ENCODE measurements at regions not wholly inside any gene's neighbourhood (a gene's known extent, or its start where the extent isn't known, plus 50 kb on each side); places are given as distances from the start of the nearest gene placed in this dataset.
"Not testable (repeated sequence)": the region's sequence is repeated elsewhere in the genome, so short reads cannot be mapped to it uniquely, and the experiment has no call there.

DNA sequence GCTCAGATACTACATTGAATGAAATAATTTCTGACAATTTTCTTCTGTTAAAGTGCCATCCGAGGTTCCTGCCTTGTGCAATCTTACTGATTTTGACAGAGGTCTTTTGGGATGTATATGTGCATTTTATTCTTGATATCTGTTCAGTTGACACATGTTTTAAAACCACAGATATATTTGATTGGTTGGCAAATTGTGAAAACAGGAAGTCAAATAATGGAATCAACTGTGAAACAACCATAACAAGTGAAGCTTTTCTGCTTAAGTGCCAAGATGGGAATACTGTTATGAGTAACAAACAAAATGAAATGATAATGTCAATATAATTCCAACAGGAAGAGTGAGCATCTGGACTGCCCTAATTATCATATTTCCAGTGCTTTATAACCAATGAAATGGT, 84.9 kb upstream of the TET2 start:
- TF ChIP-seq, protein P1, sequence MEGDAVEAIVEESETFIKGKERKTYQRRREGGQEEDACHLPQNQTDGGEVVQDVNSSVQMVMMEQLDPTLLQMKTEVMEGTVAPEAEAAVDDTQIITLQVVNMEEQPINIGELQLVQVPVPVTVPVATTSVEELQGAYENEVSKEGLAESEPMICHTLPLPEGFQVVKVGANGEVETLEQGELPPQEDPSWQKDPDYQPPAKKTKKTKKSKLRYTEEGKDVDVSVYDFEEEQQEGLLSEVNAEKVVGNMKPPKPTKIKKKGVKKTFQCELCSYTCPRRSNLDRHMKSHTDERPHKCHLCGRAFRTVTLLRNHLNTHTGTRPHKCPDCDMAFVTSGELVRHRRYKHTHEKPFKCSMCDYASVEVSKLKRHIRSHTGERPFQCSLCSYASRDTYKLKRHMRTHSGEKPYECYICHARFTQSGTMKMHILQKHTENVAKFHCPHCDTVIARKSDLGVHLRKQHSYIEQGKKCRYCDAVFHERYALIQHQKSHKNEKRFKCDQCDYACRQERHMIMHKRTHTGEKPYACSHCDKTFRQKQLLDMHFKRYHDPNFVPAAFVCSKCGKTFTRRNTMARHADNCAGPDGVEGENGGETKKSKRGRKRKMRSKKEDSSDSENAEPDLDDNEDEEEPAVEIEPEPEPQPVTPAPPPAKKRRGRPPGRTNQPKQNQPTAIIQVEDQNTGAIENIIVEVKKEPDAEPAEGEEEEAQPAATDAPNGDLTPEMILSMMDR (IDR thresholded peaks at IDR 0.05; ENCODE audit: unreplicated experiment in 3 of 3): no peak
- Mint-ChIP-seq H3K4me1 (peaks cover 17% of the 10 kb centered on the region), H3K27ac (peak overlapping the region in 1 of 3 experiments; percentile 14), H3K9me3 (no peaks in the 10 kb centered on the region), H3K36me3 (ENCODE audit: low read depth) (no peaks in the 10 kb centered on the region), H3K4me3 (no peak overlapping the region), H3K27me3 (ENCODE audit: low read depth) (no peaks in the 10 kb centered on the region)

DNA sequence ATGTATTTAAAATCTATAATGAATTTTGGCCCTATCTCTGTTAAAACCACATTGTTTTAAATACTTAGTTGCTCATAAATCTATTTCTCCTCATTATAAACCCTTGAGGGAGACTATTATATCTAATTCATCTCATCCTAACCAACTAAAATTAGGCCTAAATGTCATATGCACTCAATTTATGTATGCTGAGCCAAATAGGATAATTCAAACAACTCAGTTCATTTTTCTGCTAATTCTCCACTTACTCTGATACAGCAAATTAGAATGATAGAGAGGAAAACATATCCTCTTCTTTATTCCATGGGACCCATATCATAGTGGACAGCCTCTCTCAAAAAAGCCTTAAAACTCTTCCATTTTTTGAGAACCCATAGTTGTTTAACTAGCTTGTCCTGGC, 80.3 kb upstream of the TET2 start:
- H3K27me3 Mint-ChIP-seq (ENCODE audit: low read depth): no peaks in the 10 kb centered on the region
- no peak overlapping the region for H3K4me3 Mint-ChIP-seq
- H3K4me1 Mint-ChIP-seq: peaks cover 6% of the 10 kb centered on the region
- no peak overlapping the region for H3K27ac Mint-ChIP-seq
- TF ChIP-seq, protein P1 (IDR thresholded peaks at IDR 0.05; ENCODE audit: unreplicated experiment in 3 of 3): no peak
- H3K36me3 Mint-ChIP-seq (ENCODE audit: low read depth): no peaks in the 10 kb centered on the region
- no peaks in the 10 kb centered on the region for H3K9me3 Mint-ChIP-seq

DNA sequence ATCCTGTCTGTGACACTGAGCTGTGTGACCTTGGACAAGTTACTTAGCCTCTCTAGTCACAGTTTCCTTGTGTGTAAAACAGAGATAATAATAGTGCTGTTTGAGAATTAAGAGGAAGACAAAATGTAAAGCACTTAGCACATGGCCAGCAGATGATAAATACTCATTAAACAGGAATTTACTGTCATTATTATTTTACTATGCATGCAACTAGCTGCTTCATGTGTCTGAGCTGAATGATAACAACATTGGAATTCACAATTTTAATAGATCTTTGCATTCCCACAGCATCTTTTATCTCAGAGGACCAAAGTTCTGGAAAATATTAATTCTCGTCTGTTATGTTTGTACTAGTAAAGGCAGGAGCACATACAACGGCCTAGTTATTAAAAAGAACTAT, 79.2 kb upstream of the TET2 start:
- H3K27ac Mint-ChIP-seq: no peak overlapping the region
- no peaks in the 10 kb centered on the region for H3K4me1 Mint-ChIP-seq
- H3K4me3 Mint-ChIP-seq: no peak overlapping the region
- H3K36me3 Mint-ChIP-seq (ENCODE audit: low read depth): no peaks in the 10 kb centered on the region
- TF ChIP-seq, protein P1 (IDR thresholded peaks at IDR 0.05; ENCODE audit: unreplicated experiment in 3 of 3): no peak
- H3K9me3 Mint-ChIP-seq: no peaks in the 10 kb centered on the region
- no peaks in the 10 kb centered on the region for H3K27me3 Mint-ChIP-seq (ENCODE audit: low read depth)

- TF ChIP-seq, protein P1 (IDR thresholded peaks at IDR 0.05; ENCODE audit: unreplicated experiment in 3 of 3): no peak
- no peaks in the 10 kb centered on the region for H3K4me1 Mint-ChIP-seq
- H3K27ac Mint-ChIP-seq: no peak overlapping the region
- H3K9me3 Mint-ChIP-seq: no peaks in the 10 kb centered on the region
- H3K27me3 Mint-ChIP-seq (ENCODE audit: low read depth): no peaks in the 10 kb centered on the region
- H3K4me3 Mint-ChIP-seq: no peak overlapping the region
- H3K36me3 Mint-ChIP-seq (ENCODE audit: low read depth): no peaks in the 10 kb centered on the region
These were observed 78.7 kb upstream of the TET2 start for GRCh38 chr4:105067946-105068345.

DNA sequence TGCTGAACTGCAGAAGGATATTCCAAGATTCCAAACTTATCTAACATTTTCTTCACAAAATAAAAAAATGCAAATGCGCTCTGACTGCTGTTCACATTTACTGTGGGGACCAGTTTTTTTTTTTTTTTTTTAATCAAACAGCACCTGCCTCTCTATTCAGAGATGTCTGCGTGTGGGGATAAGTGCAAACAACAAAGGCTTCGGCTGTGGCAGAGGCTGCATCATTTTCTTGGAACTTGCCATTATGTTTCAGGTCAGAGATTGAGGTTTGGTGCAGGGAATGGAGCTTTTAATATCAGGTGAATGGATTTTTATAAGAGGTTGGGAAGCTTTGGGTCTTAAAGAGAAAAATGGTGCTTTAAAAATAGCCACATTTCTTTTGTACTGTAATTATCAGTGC, 78.2 kb upstream of the TET2 start:
- Mint-ChIP-seq H3K27me3 (ENCODE audit: low read depth) (no peaks in the 10 kb centered on the region), H3K27ac (no peak overlapping the region), H3K4me1 (no peaks in the 10 kb centered on the region), H3K36me3 (ENCODE audit: low read depth) (no peaks in the 10 kb centered on the region), H3K4me3 (no peak overlapping the region), H3K9me3 (no peaks in the 10 kb centered on the region)
- TF ChIP-seq, protein P1 (IDR thresholded peaks at IDR 0.05; ENCODE audit: unreplicated experiment in 3 of 3): no peak

GRCh38 chr4:105072095-105072494, 74.6 kb upstream of the TET2 start:
- not testable (repeated sequence) for H3K4me1 Mint-ChIP-seq; H3K36me3 Mint-ChIP-seq (ENCODE audit: low read depth); H3K9me3 Mint-ChIP-seq; H3K27ac Mint-ChIP-seq; H3K27me3 Mint-ChIP-seq (ENCODE audit: low read depth); H3K4me3 Mint-ChIP-seq
